ENCODE measurements at regions not wholly inside any gene's neighbourhood (a gene's known extent, or its start where the extent isn't known, plus 50 kb on each side); places are given as distances from the start of the nearest gene placed in this dataset.

- ATAC-seq (no peak), DNase-seq (ENCODE audit: low read depth, low spot score) (no peak)
- ChIA-PET POLR2A (no interaction called here), RAD21 (ENCODE audit: low non-redundant PET in 1 of 2, low total read pairs in 2 of 2, uncharacterized antibody in 2 of 2, unreplicated experiment in 2 of 2) (no interaction called here), CTCF (no interaction called here)
- no peaks in the 10 kb centered on the region for H3K9me2 ChIP-seq (ENCODE audit: insufficient read depth)
- TF ChIP-seq EZH2phosphoT487 (IDR thresholded peaks at IDR 0.05; ENCODE audit: borderline replicate concordance) (no peak), TCF7L2 (IDR thresholded peaks at IDR 0.05; ENCODE audit: borderline replicate concordance, extremely low read depth, insufficient read depth, insufficient read length) (no peak), MAX (IDR thresholded peaks at IDR 0.05) (no peak), SP1 (IDR thresholded peaks at IDR 0.05; ENCODE audit: low read depth) (no peak), RAD21 (IDR thresholded peaks at IDR 0.05; ENCODE audit: low read depth) (no peak), YY1 (IDR thresholded peaks at IDR 0.05; ENCODE audit: extremely low read depth, insufficient replicate concordance, low read depth, low read length) (no peak)
- intact Hi-C loops (cut with micrococcal nuclease), result no loop called here
- peaks cover 4 to 7% of the 10 kb centered on the region in 2 experiments; a peak in 3 of 4 replicates for H3K9me3 ChIP-seq (ENCODE audit: control insufficient read depth in 1 of 2, insufficient read depth in 1 of 2, low read depth in 1 of 2, low read length in 2 of 2)
- no peak overlapping the region for H3K9ac ChIP-seq (ENCODE audit: low read length)
- H3K4me1 ChIP-seq (ENCODE audit: control insufficient read depth in 1 of 2, insufficient read depth in 2 of 2, low read length in 2 of 2), result peaks cover 0 to 7% of the 10 kb centered on the region in 2 experiments; a peak in 2 of 4 replicates
- no peak overlapping the region for H3K4me3 ChIP-seq (replicated peaks in 1 of 2; ENCODE audit: low read depth in 1 of 2, low read length in 2 of 2)
- H3K79me2 ChIP-seq (ENCODE audit: insufficient read depth, low read length), result no peaks in the 10 kb centered on the region
- H3K27me3 ChIP-seq (ENCODE audit: insufficient read depth, low read length), result no peaks in the 10 kb centered on the region
- no peak overlapping the region for H3K4me2 ChIP-seq (ENCODE audit: low read length)
- H3K36me3 ChIP-seq (ENCODE audit: control insufficient read depth in 1 of 2, insufficient read depth in 2 of 2, low read length in 2 of 2), result no peaks in the 10 kb centered on the region
- BruUV-seq (replicated peaks), result no TSS peak
- H3K27ac ChIP-seq (ENCODE audit: low read depth, low read length), result no peak overlapping the region
- H4K20me1 ChIP-seq (ENCODE audit: insufficient read depth), result no peaks in the 10 kb centered on the region
- H2AFZ ChIP-seq (ENCODE audit: low read depth, low read length, poor library complexity, severe bottlenecking), result no peak overlapping the region
These were observed 176.9 kb downstream of the AASDH start for GRCh38 chr4:56210397-56210796.

- Histone ChIP-seq H3K4me1 (ENCODE audit: control insufficient read depth in 1 of 2, insufficient read depth in 2 of 2, low read length in 2 of 2) (peaks cover 0 to 1% of the 10 kb centered on the region in 2 experiments; a peak in 1 of 4 replicates), H3K27me3 (ENCODE audit: insufficient read depth, low read length) (no peaks in the 10 kb centered on the region), H3K36me3 (ENCODE audit: control insufficient read depth in 1 of 2, insufficient read depth in 2 of 2, low read length in 2 of 2) (no peaks in the 10 kb centered on the region), H4K20me1 (ENCODE audit: insufficient read depth) (no peaks in the 10 kb centered on the region), H3K9ac (ENCODE audit: low read length) (no peak overlapping the region), H3K9me3 (ENCODE audit: control insufficient read depth in 1 of 2, insufficient read depth in 1 of 2, low read depth in 1 of 2, low read length in 2 of 2) (peaks cover 4 to 7% of the 10 kb centered on the region in 2 experiments; a peak in 3 of 4 replicates), H3K79me2 (ENCODE audit: insufficient read depth, low read length) (no peaks in the 10 kb centered on the region), H3K27ac (ENCODE audit: low read depth, low read length) (no peak overlapping the region), H3K4me3 (replicated peaks in 1 of 2; ENCODE audit: low read depth in 1 of 2, low read length in 2 of 2) (no peak overlapping the region), H3K9me2 (ENCODE audit: insufficient read depth) (no peaks in the 10 kb centered on the region), H3K4me2 (ENCODE audit: low read length) (no peak overlapping the region), H2AFZ (ENCODE audit: low read depth, low read length, poor library complexity, severe bottlenecking) (no peak overlapping the region)
- ATAC-seq, result no peak
- ChIA-PET POLR2A (no interaction called here), CTCF (no interaction called here), RAD21 (ENCODE audit: low non-redundant PET in 1 of 2, low total read pairs in 2 of 2, uncharacterized antibody in 2 of 2, unreplicated experiment in 2 of 2) (no interaction called here)
- TF ChIP-seq ZNF274 (IDR thresholded peaks at IDR 0.05; ENCODE audit: low read depth, low read length) (no peak), POLR2A (IDR thresholded peaks at IDR 0.05; ENCODE audit: borderline replicate concordance, extremely low read depth, insufficient read depth, insufficient read length) (no peak), MAX (IDR thresholded peaks at IDR 0.05) (no peak), EGR1 (IDR thresholded peaks at IDR 0.05; ENCODE audit: low read depth) (no peak), REST (IDR thresholded peaks at IDR 0.05; ENCODE audit: low read depth) (no peak), ZBTB33 (IDR thresholded peaks at IDR 0.05; ENCODE audit: extremely low read depth, insufficient replicate concordance, low read length) (no peak), POLR2AphosphoS5 (IDR thresholded peaks at IDR 0.05; ENCODE audit: low read depth, low read length) (no peak), EZH2 (IDR thresholded peaks at IDR 0.05) (no peak), RAD21 (IDR thresholded peaks at IDR 0.05; ENCODE audit: low read depth) (no peak)
- no TSS peak for BruUV-seq (replicated peaks)
- intact Hi-C loops (cut with micrococcal nuclease), result no loop called here
- DNase-seq (ENCODE audit: low read depth, low spot score), result no peak
These were observed 177.5 kb downstream of the AASDH start for GRCh38 chr4:56209767-56210166.

Data from HCT116 (cell line).